ENCODE measurements at regions not wholly inside any gene's neighbourhood (a gene's known extent, or its start where the extent isn't known, plus 50 kb on each side); places are given as distances from the start of the nearest gene placed in this dataset.

DNA sequence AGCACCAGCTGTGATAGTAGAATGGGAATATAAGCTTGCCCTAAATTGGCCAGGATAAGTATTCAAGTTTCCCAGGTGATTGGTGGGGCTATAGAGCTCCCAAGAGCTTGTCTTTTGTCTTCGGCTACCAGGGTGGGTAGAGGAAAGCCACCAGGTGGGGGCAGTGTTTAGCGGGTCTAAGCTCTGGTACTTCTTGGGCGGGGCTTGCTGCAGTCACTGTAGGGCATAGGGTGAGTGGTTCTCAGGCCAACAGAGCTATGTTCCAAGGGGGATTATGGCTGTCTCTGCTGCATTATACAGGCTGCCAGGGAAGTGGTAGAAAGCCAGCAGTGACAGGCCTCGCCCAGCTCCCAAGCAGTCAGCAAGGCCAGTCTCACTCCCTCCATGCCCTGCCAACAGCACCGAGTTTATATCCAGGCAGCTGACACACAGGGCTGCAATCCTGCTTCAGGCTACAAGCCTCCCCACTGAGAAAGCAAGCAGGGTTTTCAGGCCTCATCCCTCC is 110.7 kb downstream of the ZNF467 start:
- no peak for TF ChIP-seq POLR2A (IDR thresholded peaks at IDR 0.05; ENCODE audit: low read depth)
- TF ChIP-seq, protein P1, sequence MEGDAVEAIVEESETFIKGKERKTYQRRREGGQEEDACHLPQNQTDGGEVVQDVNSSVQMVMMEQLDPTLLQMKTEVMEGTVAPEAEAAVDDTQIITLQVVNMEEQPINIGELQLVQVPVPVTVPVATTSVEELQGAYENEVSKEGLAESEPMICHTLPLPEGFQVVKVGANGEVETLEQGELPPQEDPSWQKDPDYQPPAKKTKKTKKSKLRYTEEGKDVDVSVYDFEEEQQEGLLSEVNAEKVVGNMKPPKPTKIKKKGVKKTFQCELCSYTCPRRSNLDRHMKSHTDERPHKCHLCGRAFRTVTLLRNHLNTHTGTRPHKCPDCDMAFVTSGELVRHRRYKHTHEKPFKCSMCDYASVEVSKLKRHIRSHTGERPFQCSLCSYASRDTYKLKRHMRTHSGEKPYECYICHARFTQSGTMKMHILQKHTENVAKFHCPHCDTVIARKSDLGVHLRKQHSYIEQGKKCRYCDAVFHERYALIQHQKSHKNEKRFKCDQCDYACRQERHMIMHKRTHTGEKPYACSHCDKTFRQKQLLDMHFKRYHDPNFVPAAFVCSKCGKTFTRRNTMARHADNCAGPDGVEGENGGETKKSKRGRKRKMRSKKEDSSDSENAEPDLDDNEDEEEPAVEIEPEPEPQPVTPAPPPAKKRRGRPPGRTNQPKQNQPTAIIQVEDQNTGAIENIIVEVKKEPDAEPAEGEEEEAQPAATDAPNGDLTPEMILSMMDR (IDR thresholded peaks at IDR 0.05), result peak; percentile 47 to 51 (median 49)
